Activated CD8-positive, alpha-beta T cell treated with anti-CD3 and anti-CD28 coated beads, Interleukin-2, amount 10 ng/mL, durations not matched to agents 7 days and 5 days (primary cell): ENCODE measurements at regions not wholly inside any gene's neighbourhood (a gene's known extent, or its start where the extent isn't known, plus 50 kb on each side); places are given as distances from the start of the nearest gene placed in this dataset.

Source experiments
- ATAC-seq: fragments of 150-1000 bp; cut with Tn5 transposase; one replicate; pipeline ENCODE4 v1.10.0; 2021; ENCODE audit warnings: moderate library complexity
- CTCF ChIA-PET: fragments of 350-600 bp; sonication (Branson Sonifier 250); formaldehyde crosslinking; loops from one replicate; lab custom pipeline; 2021; ENCODE audit warnings: antibody characterized with exemption; lab: Charles Lee
- POLR2A ChIA-PET: fragments of 350-600 bp; sonication (Branson Sonifier 250); formaldehyde crosslinking; loops from one replicate; lab custom pipeline; 2021; ENCODE audit warnings: antibody characterized with exemption; lab: Charles Lee
- DNase-seq: peaks from one replicate; pipeline ENCODE4 v3.0.0-alpha.2; 2020
- H3K27ac Mint-ChIP-seq: one replicate; pipeline ENCODE4 v1.8.0; 2021; ENCODE audit warnings: mild to moderate bottlenecking, mixed read lengths
- H3K27me3 Mint-ChIP-seq: one replicate; pipeline ENCODE4 v1.8.0; 2021; ENCODE audit warnings: low read depth, mixed read lengths
- H3K36me3 Mint-ChIP-seq: one replicate; pipeline ENCODE4 v1.8.0; 2021; ENCODE audit warnings: low read depth, mixed read lengths
- H3K4me1 Mint-ChIP-seq: one replicate; pipeline ENCODE4 v1.8.0; 2021; ENCODE audit warnings: low read depth, mixed read lengths
- H3K4me3 Mint-ChIP-seq: one replicate; pipeline ENCODE4 v1.8.0; 2021; ENCODE audit warnings: mild to moderate bottlenecking, mixed read lengths
- H3K9me3 Mint-ChIP-seq: one replicate; pipeline ENCODE4 v1.8.0; 2022; ENCODE audit warnings: mixed read lengths; ENCODE audit not compliant: insufficient read depth

GRCh38 chr9:12503606-12504122, 189.5 kb upstream of the TYRP1 start:
- DNase-seq (no peak), ATAC-seq (no peak)
- Mint-ChIP-seq H3K9me3 (peaks cover 18% of the 10 kb centered on the region), H3K36me3 (no peaks in the 10 kb centered on the region), H3K4me1 (no peaks in the 10 kb centered on the region), H3K27me3 (no peaks in the 10 kb centered on the region), H3K4me3 (no peak overlapping the region), H3K27ac (no peak overlapping the region)
- ChIA-PET POLR2A (no interaction called here), CTCF (no interaction called here)

- Mint-ChIP-seq H3K36me3 (no peaks in the 10 kb centered on the region), H3K4me3 (no peak overlapping the region), H3K9me3 (peaks cover 20% of the 10 kb centered on the region), H3K4me1 (no peaks in the 10 kb centered on the region), H3K27me3 (no peaks in the 10 kb centered on the region), H3K27ac (no peak overlapping the region)
- CTCF ChIA-PET: no interaction called here
- ATAC-seq (no peak), DNase-seq (no peak)
- POLR2A ChIA-PET: no interaction called here
Observed at GRCh38 chr9:12510551-12510950, 182.6 kb upstream of the TYRP1 start.

- no peaks in the 10 kb centered on the region for H3K27me3 Mint-ChIP-seq
- no peak overlapping the region for H3K27ac Mint-ChIP-seq
- ChIA-PET CTCF (no interaction called here), POLR2A (no interaction called here)
- H3K4me1 Mint-ChIP-seq: no peaks in the 10 kb centered on the region
- ATAC-seq: no peak
- no peaks in the 10 kb centered on the region for H3K36me3 Mint-ChIP-seq
- DNase-seq: no peak
- peaks cover 8% of the 10 kb centered on the region for H3K9me3 Mint-ChIP-seq
- no peak overlapping the region for H3K4me3 Mint-ChIP-seq
Observed at GRCh38 chr9:12511726-12512125, 181.5 kb upstream of the TYRP1 start.

- Mint-ChIP-seq H3K27me3 (no peaks in the 10 kb centered on the region), H3K4me3 (no peak overlapping the region), H3K27ac (no peak overlapping the region), H3K4me1 (no peaks in the 10 kb centered on the region), H3K9me3 (peaks cover 7% of the 10 kb centered on the region), H3K36me3 (no peaks in the 10 kb centered on the region)
- ChIA-PET CTCF (no interaction called here), POLR2A (no interaction called here)
- ATAC-seq: no peak
- DNase-seq: no peak
Observed at GRCh38 chr9:12516031-12516430, 177.2 kb upstream of the TYRP1 start.

- Mint-ChIP-seq H3K27me3 (no peaks in the 10 kb centered on the region), H3K4me3 (no peak overlapping the region), H3K27ac (no peak overlapping the region), H3K36me3 (no peaks in the 10 kb centered on the region), H3K9me3 (peaks cover 7% of the 10 kb centered on the region), H3K4me1 (no peaks in the 10 kb centered on the region)
- DNase-seq (no peak), ATAC-seq (no peak)
- POLR2A ChIA-PET: no interaction called here
- CTCF ChIA-PET: no interaction called here
Observed at GRCh38 chr9:12516573-12516972, 176.6 kb upstream of the TYRP1 start.

GRCh38 chr9:12538842-12539579, 154.2 kb upstream of the TYRP1 start:
- ChIA-PET POLR2A (no interaction called here), CTCF (no interaction called here)
- H3K4me3 Mint-ChIP-seq: no peak overlapping the region
- no peaks in the 10 kb centered on the region for H3K36me3 Mint-ChIP-seq
- H3K27me3 Mint-ChIP-seq: no peaks in the 10 kb centered on the region
- peaks cover 9% of the 10 kb centered on the region for H3K9me3 Mint-ChIP-seq
- ATAC-seq (no peak), DNase-seq (no peak)
- H3K4me1 Mint-ChIP-seq: no peaks in the 10 kb centered on the region
- H3K27ac Mint-ChIP-seq: no peak overlapping the region

GRCh38 chr9:12539580-12539975, 153.6 kb upstream of the TYRP1 start:
- ATAC-seq (no peak), DNase-seq (no peak)
- CTCF ChIA-PET: no interaction called here
- Mint-ChIP-seq H3K27ac (no peak overlapping the region), H3K36me3 (no peaks in the 10 kb centered on the region), H3K4me3 (no peak overlapping the region), H3K27me3 (no peaks in the 10 kb centered on the region), H3K9me3 (peaks cover 9% of the 10 kb centered on the region), H3K4me1 (no peaks in the 10 kb centered on the region)
- POLR2A ChIA-PET: no interaction called here

GRCh38 chr9:12544700-12545099, 148.5 kb upstream of the TYRP1 start:
- CTCF ChIA-PET: no interaction called here

GRCh38 chr9:12554636-12555035, 138.5 kb upstream of the TYRP1 start:
- POLR2A ChIA-PET: no interaction called here
- Mint-ChIP-seq H3K4me3 (no peak overlapping the region), H3K9me3 (peaks cover 4% of the 10 kb centered on the region), H3K4me1 (no peaks in the 10 kb centered on the region), H3K27me3 (no peaks in the 10 kb centered on the region), H3K27ac (no peak overlapping the region), H3K36me3 (no peaks in the 10 kb centered on the region)
- DNase-seq (no peak), ATAC-seq (no peak)
- CTCF ChIA-PET: no interaction called here

More at GRCh38 chr9:12544700-12545099, 148.5 kb upstream of the TYRP1 start:
- ATAC-seq (no peak), DNase-seq (no peak)
- POLR2A ChIA-PET: no interaction called here
- no peak overlapping the region for H3K27ac Mint-ChIP-seq
- no peaks in the 10 kb centered on the region for H3K4me1 Mint-ChIP-seq
- H3K27me3 Mint-ChIP-seq: no peaks in the 10 kb centered on the region
- no peak overlapping the region for H3K4me3 Mint-ChIP-seq
- no peaks in the 10 kb centered on the region for H3K36me3 Mint-ChIP-seq
- H3K9me3 Mint-ChIP-seq: peaks cover 16% of the 10 kb centered on the region

- Mint-ChIP-seq H3K4me3 (no peak overlapping the region), H3K4me1 (no peaks in the 10 kb centered on the region), H3K27me3 (no peaks in the 10 kb centered on the region), H3K27ac (no peak overlapping the region), H3K9me3 (peaks cover 12% of the 10 kb centered on the region), H3K36me3 (no peaks in the 10 kb centered on the region)
- CTCF ChIA-PET: no interaction called here
- ATAC-seq (no peak), DNase-seq (no peak)
- POLR2A ChIA-PET: no interaction called here
Observed at GRCh38 chr9:12566404-12567090, 126.6 kb upstream of the TYRP1 start.

GRCh38 chr9:12584656-12585522, 108.3 kb upstream of the TYRP1 start:
- CTCF ChIA-PET: no interaction called here
- Mint-ChIP-seq H3K36me3 (no peaks in the 10 kb centered on the region), H3K27me3 (no peaks in the 10 kb centered on the region), H3K27ac (no peak overlapping the region), H3K9me3 (peaks cover 16% of the 10 kb centered on the region), H3K4me1 (no peaks in the 10 kb centered on the region), H3K4me3 (no peak overlapping the region)
- POLR2A ChIA-PET: no interaction called here
- no peak for ATAC-seq
- DNase-seq: no peak

GRCh38 chr9:12595400-12595799, 97.8 kb upstream of the TYRP1 start:
- DNase-seq (no peak), ATAC-seq (no peak)
- ChIA-PET POLR2A (no interaction called here), CTCF (no interaction called here)
- no peak overlapping the region for H3K27ac Mint-ChIP-seq
- peaks cover 6% of the 10 kb centered on the region for H3K9me3 Mint-ChIP-seq
- no peaks in the 10 kb centered on the region for H3K27me3 Mint-ChIP-seq
- H3K4me1 Mint-ChIP-seq: no peaks in the 10 kb centered on the region
- no peak overlapping the region for H3K4me3 Mint-ChIP-seq
- H3K36me3 Mint-ChIP-seq: no peaks in the 10 kb centered on the region
